Kidney (tissue), 13 donors: ENCODE measurements at regions not wholly inside any gene's neighbourhood (a gene's known extent, or its start where the extent isn't known, plus 50 kb on each side); places are given as distances from the start of the nearest gene placed in this dataset.

Experiments used
- DNase-seq, 5 donors: peaks; one replicate each; pipeline ENCODE4 v3.0.0-alpha.2; 2013 to 2020
- FAIRE-seq: peaks from 2 replicates; lab custom pipeline; 2012; peaks lifted over from hg19 to GRCh38; lab: Jason Lieb, UNC
- H3K27ac ChIP-seq, 2 donors: one replicate each; pipeline ENCODE4 v1.7.0; 2013; ENCODE audit warnings: low read depth in 2 of 2, low read length in 2 of 2, inconsistent platforms in 1 of 2
- H3K27me3 ChIP-seq: one replicate; pipeline ENCODE4 v1.7.1; 2013; ENCODE audit warnings: low read length, inconsistent platforms; ENCODE audit not compliant: control insufficient read depth, insufficient read depth
- H3K36me3 ChIP-seq, 3 donors: one replicate each; pipeline versions ENCODE4 v1.7.0 to v1.7.1; 2013; ENCODE audit warnings: low read length in 3 of 3, control low read depth in 1 of 3, inconsistent platforms in 1 of 3; ENCODE audit not compliant: insufficient read depth in 3 of 3, control insufficient read depth in 2 of 3
- H3K4me1 ChIP-seq, 3 donors: one replicate each; pipeline versions ENCODE4 v1.7.0 to v1.7.1; 2013; ENCODE audit warnings: low read length in 3 of 3, inconsistent platforms in 1 of 3, low read depth in 1 of 3; ENCODE audit not compliant: control insufficient read depth in 2 of 3, insufficient read depth in 2 of 3
- H3K4me3 ChIP-seq, 3 donors: one replicate each; pipeline versions ENCODE4 v1.7.0 to v1.8.1; 2013; ENCODE audit warnings: low read length in 3 of 3, control low read depth in 1 of 3, inconsistent platforms in 1 of 3
- H3K9ac ChIP-seq, 3 donors: one replicate each; pipeline versions ENCODE4 v1.7.0 to v1.7.1; 2013; ENCODE audit warnings: low read length in 3 of 3, control low read depth in 1 of 3, inconsistent platforms in 1 of 3
- H3K9me3 ChIP-seq, 3 donors: one replicate each; pipeline versions ENCODE4 v1.7.0 to v1.7.1; 2013; ENCODE audit warnings: low read length in 3 of 3, control low read depth in 1 of 3, inconsistent platforms in 1 of 3; ENCODE audit not compliant: control insufficient read depth in 2 of 3, insufficient read depth in 1 of 3
- intact Hi-C: fragments of 100-400 bp; cut with DNase I; formaldehyde crosslinking; loops from one replicate; pipeline ENCODE4 v1.11.1; 2022
- TF ChIP-seq, protein P1 (sequence below): IDR thresholded peaks from 3 replicates; pipeline ENCODE4 v1.5.1; 2012; ENCODE audit warnings: mild to moderate bottlenecking, moderate library complexity, borderline replicate concordance; ENCODE audit not compliant: insufficient read depth; ENCODE audit errors: extremely low read depth
- donor health status: control.
- donor health status: control.
- donor health status: control.
- donor health status: control.
- donor health status: control.
- donor health status: DM: yes; HTN: yes; CAD: no.
- donor health status: Normal renal cell carcinoma (clear cell type).

DNA sequence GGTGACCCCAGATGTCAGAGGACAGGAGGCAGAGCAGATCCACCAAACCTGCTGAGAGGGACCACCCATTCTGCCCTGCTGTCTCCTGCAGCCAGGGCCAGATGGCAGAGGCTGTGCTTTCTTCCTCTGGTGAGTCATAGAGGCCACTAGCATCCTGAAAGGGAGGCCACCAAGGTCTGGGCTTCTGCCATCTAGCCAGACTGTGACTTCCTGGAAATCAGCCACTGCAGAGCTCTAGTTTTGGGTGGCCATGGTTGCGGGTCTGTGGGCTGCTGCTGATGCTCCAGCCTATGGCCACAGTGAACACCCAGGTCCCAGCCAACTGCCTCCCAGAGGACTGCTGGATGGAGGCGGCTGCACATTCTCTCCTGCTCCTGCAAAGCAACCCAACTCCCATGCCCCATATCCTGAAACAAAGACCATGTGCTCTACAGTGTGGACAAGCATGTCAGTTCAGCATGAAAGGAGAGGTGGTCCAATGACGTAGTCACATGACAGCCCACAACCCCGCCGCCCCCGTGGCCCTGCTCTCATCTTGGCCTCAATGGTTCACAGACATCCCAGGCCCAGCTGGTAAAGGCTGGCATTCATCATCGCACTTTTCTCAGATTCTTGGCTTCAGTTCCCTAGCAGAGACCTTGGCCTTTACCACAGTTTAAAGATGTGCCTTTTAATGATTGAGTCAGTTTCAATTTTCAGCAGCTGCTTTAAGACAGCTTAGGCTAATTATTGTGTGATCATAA is 73.9 kb upstream of the CXCL12 start:
- no peak overlapping the region for H3K27ac ChIP-seq
- no peaks in the 10 kb centered on the region for H3K27me3 ChIP-seq
- DNase-seq (peak in 1 of 5 donors; percentile 58), FAIRE-seq (no peak)
- TF ChIP-seq, protein P1, sequence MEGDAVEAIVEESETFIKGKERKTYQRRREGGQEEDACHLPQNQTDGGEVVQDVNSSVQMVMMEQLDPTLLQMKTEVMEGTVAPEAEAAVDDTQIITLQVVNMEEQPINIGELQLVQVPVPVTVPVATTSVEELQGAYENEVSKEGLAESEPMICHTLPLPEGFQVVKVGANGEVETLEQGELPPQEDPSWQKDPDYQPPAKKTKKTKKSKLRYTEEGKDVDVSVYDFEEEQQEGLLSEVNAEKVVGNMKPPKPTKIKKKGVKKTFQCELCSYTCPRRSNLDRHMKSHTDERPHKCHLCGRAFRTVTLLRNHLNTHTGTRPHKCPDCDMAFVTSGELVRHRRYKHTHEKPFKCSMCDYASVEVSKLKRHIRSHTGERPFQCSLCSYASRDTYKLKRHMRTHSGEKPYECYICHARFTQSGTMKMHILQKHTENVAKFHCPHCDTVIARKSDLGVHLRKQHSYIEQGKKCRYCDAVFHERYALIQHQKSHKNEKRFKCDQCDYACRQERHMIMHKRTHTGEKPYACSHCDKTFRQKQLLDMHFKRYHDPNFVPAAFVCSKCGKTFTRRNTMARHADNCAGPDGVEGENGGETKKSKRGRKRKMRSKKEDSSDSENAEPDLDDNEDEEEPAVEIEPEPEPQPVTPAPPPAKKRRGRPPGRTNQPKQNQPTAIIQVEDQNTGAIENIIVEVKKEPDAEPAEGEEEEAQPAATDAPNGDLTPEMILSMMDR = no peak
- intact Hi-C loops = no loop called here
- H3K4me1 ChIP-seq = no peaks in the 10 kb centered on the region
- H3K36me3 ChIP-seq = no peaks in the 10 kb centered on the region
- H3K9ac ChIP-seq = no peak overlapping the region
- no peak overlapping the region for H3K4me3 ChIP-seq
- no peaks in the 10 kb centered on the region for H3K9me3 ChIP-seq

DNA sequence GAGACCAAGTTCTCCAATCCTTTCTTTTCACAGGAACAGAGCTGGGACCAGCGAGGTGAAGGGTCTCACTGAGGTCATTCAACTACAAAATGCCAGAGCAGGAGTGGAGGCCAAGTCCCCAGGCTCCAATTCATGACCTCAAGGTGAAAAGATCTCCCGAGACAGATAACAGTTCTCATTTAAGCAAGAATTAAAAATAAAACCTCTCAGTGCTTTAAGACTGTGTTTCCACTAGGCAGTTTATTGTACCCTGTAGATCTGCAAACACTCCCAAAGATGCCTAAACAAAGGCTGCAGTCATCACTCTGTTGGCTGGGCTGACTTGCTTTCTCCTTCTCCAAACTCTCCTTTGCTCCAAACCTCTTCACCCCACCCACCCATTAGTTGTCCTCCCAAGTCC is 74.8 kb upstream of the CXCL12 start:
- H3K9ac ChIP-seq = no peak overlapping the region
- no peaks in the 10 kb centered on the region for H3K27me3 ChIP-seq
- no peaks in the 10 kb centered on the region for H3K4me1 ChIP-seq
- no peak overlapping the region for H3K4me3 ChIP-seq
- no peak overlapping the region for H3K27ac ChIP-seq
- TF ChIP-seq, protein P1 = no peak
- no peaks in the 10 kb centered on the region for H3K9me3 ChIP-seq
- intact Hi-C loops = no loop called here
- FAIRE-seq = no peak
- no peaks in the 10 kb centered on the region for H3K36me3 ChIP-seq
- no peak for DNase-seq

DNA sequence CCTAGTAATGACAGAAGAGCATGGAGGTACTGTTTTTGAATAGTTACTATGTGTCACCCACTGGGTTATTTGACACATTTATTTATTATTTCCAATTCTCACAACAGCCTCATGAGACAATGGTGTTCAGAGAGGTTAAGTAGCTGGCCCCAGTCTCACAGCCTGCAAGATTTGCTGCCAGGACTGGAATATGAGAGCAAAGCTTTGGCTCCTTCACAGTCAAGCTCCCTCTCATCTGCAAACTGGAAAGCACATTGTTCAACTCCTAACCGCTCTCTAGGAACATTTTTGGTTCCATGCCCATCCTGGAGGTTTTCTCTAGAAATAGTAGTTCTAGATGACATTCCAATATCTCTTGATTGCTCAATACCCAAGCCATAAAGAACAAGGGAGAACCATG is 75.5 kb upstream of the CXCL12 start:
- TF ChIP-seq, protein P1 = no peak

More for the DNA sequence above, 75.5 kb upstream of the CXCL12 start:
- no peaks in the 10 kb centered on the region for H3K27me3 ChIP-seq
- no peaks in the 10 kb centered on the region for H3K4me1 ChIP-seq
- intact Hi-C loops = no loop called here
- FAIRE-seq (no peak), DNase-seq (no peak)
- H3K9ac ChIP-seq = no peak overlapping the region
- no peak overlapping the region for H3K4me3 ChIP-seq
- H3K27ac ChIP-seq = no peak overlapping the region
- H3K36me3 ChIP-seq = no peaks in the 10 kb centered on the region
- H3K9me3 ChIP-seq = no peaks in the 10 kb centered on the region
